ENCODE measurements at regions not wholly inside any gene's neighbourhood (a gene's known extent, or its start where the extent isn't known, plus 50 kb on each side); places are given as distances from the start of the nearest gene placed in this dataset.

DNA sequence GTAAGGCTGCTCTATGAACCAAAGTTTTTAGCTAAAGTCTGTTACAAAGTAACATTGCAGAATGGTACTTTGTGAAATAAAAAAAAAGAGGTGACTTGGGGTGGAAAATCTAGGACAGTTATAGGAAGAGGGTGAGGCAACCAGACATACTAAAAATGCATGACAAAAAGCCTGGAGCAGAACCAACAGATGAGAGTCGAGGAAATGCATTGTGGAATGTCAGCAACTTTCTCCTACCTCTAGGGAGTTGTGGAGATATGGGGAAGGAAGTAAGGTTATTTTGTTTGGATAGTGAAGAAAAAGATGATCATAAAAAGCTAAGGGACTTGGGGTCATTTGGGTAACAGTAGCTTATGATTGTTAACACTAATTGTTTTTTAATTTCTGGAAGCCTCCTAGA is 295.6 kb downstream of the S1PR1 start:
- TF ChIP-seq, protein P1, sequence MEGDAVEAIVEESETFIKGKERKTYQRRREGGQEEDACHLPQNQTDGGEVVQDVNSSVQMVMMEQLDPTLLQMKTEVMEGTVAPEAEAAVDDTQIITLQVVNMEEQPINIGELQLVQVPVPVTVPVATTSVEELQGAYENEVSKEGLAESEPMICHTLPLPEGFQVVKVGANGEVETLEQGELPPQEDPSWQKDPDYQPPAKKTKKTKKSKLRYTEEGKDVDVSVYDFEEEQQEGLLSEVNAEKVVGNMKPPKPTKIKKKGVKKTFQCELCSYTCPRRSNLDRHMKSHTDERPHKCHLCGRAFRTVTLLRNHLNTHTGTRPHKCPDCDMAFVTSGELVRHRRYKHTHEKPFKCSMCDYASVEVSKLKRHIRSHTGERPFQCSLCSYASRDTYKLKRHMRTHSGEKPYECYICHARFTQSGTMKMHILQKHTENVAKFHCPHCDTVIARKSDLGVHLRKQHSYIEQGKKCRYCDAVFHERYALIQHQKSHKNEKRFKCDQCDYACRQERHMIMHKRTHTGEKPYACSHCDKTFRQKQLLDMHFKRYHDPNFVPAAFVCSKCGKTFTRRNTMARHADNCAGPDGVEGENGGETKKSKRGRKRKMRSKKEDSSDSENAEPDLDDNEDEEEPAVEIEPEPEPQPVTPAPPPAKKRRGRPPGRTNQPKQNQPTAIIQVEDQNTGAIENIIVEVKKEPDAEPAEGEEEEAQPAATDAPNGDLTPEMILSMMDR (IDR thresholded peaks at IDR 0.05) = no peak
- H3K36me3 ChIP-seq = no peaks in the 10 kb centered on the region
- no peaks in the 10 kb centered on the region for H3K4me1 ChIP-seq
- no peaks in the 10 kb centered on the region for H3K27me3 ChIP-seq
- H3K4me3 ChIP-seq = no peak overlapping the region
- DNase-seq = no peak
- no peaks in the 10 kb centered on the region for H3K9me3 ChIP-seq
- no peak overlapping the region for H3K27ac ChIP-seq
- intact Hi-C loops (cut with DNase I; ENCODE audit: low total_unique reads) = no loop called here

DNA sequence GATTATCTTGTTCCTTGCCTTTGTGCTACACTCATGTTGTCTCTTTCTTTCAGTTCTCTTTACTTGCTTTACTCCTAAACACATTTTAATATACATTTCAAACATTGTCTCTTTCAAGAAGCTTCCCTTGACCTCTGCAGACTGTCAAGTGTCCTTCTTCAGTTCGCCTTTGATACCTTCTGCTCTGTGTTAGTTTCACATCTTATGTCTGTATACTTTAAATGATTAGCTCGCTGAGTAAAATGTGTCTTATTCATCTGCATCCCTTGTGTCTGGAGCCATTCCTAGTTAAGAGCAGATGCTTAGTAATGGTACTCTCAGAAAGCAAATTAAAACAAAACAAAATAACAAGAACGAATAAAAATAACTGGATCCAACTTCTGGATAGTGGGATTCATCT is 303.3 kb downstream of the S1PR1 start:
- DNase-seq = no peak
- Histone ChIP-seq H3K4me3 (no peak overlapping the region), H3K9me3 (no peaks in the 10 kb centered on the region), H3K36me3 (no peaks in the 10 kb centered on the region), H3K27ac (no peak overlapping the region), H3K27me3 (no peaks in the 10 kb centered on the region), H3K4me1 (no peaks in the 10 kb centered on the region)
- intact Hi-C loops (cut with DNase I; ENCODE audit: low total_unique reads) = no loop called here
- TF ChIP-seq, protein P1 (IDR thresholded peaks at IDR 0.05) = no peak

DNA sequence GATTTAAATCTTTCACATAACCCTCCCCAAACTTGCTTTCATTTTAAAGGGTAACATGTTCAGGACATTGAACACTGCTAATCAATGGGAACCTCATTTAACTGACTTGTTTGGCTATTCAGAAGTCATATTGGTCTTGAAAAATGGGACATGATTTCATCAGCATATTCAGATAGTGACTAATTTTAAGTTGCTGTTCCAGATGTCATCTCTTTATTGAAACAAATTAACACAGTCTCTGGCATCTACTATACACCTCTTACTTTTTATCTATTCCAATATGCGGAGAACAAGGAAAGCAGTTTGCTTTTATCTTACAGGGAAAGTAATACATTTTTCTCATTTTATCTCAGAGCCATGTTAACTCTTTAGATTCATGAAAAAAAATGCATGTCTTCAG is 310.1 kb downstream of the S1PR1 start:
- Histone ChIP-seq H3K4me3 (no peak overlapping the region), H3K4me1 (no peaks in the 10 kb centered on the region), H3K27ac (no peak overlapping the region), H3K27me3 (no peaks in the 10 kb centered on the region), H3K9me3 (no peaks in the 10 kb centered on the region), H3K36me3 (no peaks in the 10 kb centered on the region)
- intact Hi-C loops (cut with DNase I; ENCODE audit: low total_unique reads) = no loop called here
- TF ChIP-seq, protein P1 (IDR thresholded peaks at IDR 0.05) = no peak
- DNase-seq = no peak

DNA sequence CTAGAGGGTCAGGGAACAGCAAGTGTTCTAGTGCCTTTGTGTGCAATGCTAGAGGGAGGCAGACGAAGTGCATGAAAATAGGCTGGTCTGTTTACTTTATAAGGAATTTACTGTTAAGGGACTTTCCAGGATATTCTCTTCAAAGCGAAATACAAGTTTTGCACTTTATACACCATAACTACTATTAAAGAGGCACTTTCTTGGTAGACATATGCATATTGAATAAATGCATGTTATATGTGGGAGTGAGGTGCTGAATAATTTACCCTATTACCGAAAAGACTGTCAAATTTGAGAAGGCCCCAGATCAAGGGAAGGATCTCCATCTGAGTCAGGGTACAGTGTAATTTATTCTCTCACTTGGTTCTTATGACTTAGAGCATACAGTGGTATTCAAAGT is 310.5 kb downstream of the S1PR1 start:
- intact Hi-C loops (cut with DNase I; ENCODE audit: low total_unique reads) = no loop called here
- DNase-seq = no peak
- H3K4me3 ChIP-seq = no peak overlapping the region
- no peaks in the 10 kb centered on the region for H3K9me3 ChIP-seq
- TF ChIP-seq, protein P1 (IDR thresholded peaks at IDR 0.05) = no peak
- no peaks in the 10 kb centered on the region for H3K4me1 ChIP-seq
- no peaks in the 10 kb centered on the region for H3K36me3 ChIP-seq
- H3K27me3 ChIP-seq = no peaks in the 10 kb centered on the region
- no peak overlapping the region for H3K27ac ChIP-seq

DNA sequence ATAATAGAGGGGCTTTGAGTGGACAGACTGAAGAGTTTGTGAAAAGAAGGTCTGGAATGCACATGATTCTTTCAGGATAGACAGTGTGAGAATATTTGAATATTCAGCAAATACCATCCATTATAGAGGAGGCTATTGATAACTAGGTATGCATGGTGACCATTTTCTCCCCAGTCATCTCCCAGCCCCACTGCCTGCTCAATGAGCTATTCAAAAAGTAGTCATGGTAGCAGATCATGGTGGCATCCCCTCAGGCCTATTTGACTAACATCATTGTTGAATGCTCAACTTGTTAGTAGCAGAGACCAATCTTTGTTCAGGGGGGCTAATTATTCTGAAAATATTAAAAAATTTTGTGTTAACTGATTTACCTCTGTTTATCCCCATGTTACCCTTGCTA is 311.6 kb downstream of the S1PR1 start:
- Histone ChIP-seq H3K27me3 (no peaks in the 10 kb centered on the region), H3K27ac (no peak overlapping the region), H3K4me3 (no peak overlapping the region), H3K9me3 (no peaks in the 10 kb centered on the region), H3K36me3 (no peaks in the 10 kb centered on the region), H3K4me1 (no peaks in the 10 kb centered on the region)
- intact Hi-C loops (cut with DNase I; ENCODE audit: low total_unique reads) = no loop called here
- TF ChIP-seq, protein P1 (IDR thresholded peaks at IDR 0.05) = no peak
- DNase-seq = no peak

DNA sequence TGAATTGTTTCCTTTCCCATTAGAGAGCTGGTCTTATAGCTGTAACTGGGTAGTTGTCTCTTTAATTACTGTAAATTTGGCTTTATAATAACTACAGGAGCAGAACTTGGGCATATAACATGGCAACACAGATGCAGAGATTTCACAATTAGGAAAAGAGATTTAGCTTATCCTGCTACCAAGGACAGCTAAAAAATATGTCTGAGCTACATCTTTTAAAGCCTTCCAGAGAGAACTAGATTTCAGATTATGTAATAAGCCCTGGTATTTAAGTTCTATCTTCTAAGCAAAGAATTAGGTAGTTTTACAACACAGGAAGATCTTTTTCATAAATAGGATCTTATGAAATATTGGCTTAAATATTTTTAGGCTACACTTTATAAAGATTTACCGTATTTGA is 313.8 kb downstream of the S1PR1 start:
- no peak overlapping the region for H3K27ac ChIP-seq
- DNase-seq = no peak
- H3K4me3 ChIP-seq = no peak overlapping the region
- no peaks in the 10 kb centered on the region for H3K4me1 ChIP-seq
- intact Hi-C loops (cut with DNase I; ENCODE audit: low total_unique reads) = no loop called here
- no peaks in the 10 kb centered on the region for H3K9me3 ChIP-seq
- no peaks in the 10 kb centered on the region for H3K27me3 ChIP-seq
- no peaks in the 10 kb centered on the region for H3K36me3 ChIP-seq
- TF ChIP-seq, protein P1 (IDR thresholded peaks at IDR 0.05) = no peak

Measured in tibial artery (tissue), 4 donors.